Astrocyte of the cerebellum (primary cell): ENCODE measurements at regions not wholly inside any gene's neighbourhood (a gene's known extent, or its start where the extent isn't known, plus 50 kb on each side); places are given as distances from the start of the nearest gene placed in this dataset.

ENCODE experiments used
- DNase-seq: peaks from one replicate; pipeline ENCODE4 v3.0.0-alpha.2; 2011; ENCODE audit warnings: low read depth
- H3K4me3 ChIP-seq: 2 replicates; pipeline ENCODE4 v1.5.1; 2011; ENCODE audit warnings: mild to moderate bottlenecking, low read depth, low read length, moderate library complexity
- CTCF ChIP-seq: IDR thresholded peaks from 2 replicates; pipeline ENCODE4 v1.5.1; 2012; ENCODE audit warnings: low read length, low read depth, moderate library complexity, mild to moderate bottlenecking; ENCODE audit errors: missing control alignments
- in situ Hi-C: cut with HindIII; loops from 2 replicates; pipeline ENCODE4 v1.10.0; 2017; ENCODE audit warnings: low sequenced_read_pairs

- no peak for TF ChIP-seq CTCF
- in situ Hi-C loops: no loop called here
- no peak for DNase-seq
- H3K4me3 ChIP-seq: no peak overlapping the region
These were observed 374.6 kb downstream of the CTTN start for GRCh38 chr11:70772950-70773349.

GRCh38 chr11:70775386-70776075 is 377.2 kb downstream of the CTTN start:
- no peak for DNase-seq
- TF ChIP-seq CTCF: no peak
- in situ Hi-C loops: no loop called here

GRCh38 chr11:70776914-70777532 is 378.7 kb downstream of the CTTN start:
- in situ Hi-C loops: no loop called here
- TF ChIP-seq CTCF: no peak

More at GRCh38 chr11:70775386-70776075, 377.2 kb downstream of the CTTN start:
- no peak overlapping the region for H3K4me3 ChIP-seq

GRCh38 chr11:70778883-70779282 is 380.6 kb downstream of the CTTN start:
- no peak overlapping the region for H3K4me3 ChIP-seq
- in situ Hi-C loops: no loop called here
- no peak for DNase-seq
- TF ChIP-seq CTCF: no peak

More at GRCh38 chr11:70776914-70777532, 378.7 kb downstream of the CTTN start:
- no peak for DNase-seq
- H3K4me3 ChIP-seq: no peak overlapping the region

- TF ChIP-seq CTCF: no peak
- no peak overlapping the region for H3K4me3 ChIP-seq
- DNase-seq: no peak
- in situ Hi-C loops: no loop called here
These were observed 381.3 kb downstream of the CTTN start for GRCh38 chr11:70779433-70780245.

- no peak for TF ChIP-seq CTCF
- no peak overlapping the region for H3K4me3 ChIP-seq
- in situ Hi-C loops: no loop called here
- no peak for DNase-seq
These were observed 381.9 kb downstream of the CTTN start for GRCh38 chr11:70780246-70780535.
